ENCODE measurements at regions not wholly inside any gene's neighbourhood (a gene's known extent, or its start where the extent isn't known, plus 50 kb on each side); places are given as distances from the start of the nearest gene placed in this dataset.

GRCh38 chr18:78408623-78409022 is 571.0 kb upstream of the SALL3 start:
- intact Hi-C loops (cut with DNase I; ENCODE audit: low total_unique reads), result no loop called here
- H3K4me3 ChIP-seq (ENCODE audit: low read depth, poor library complexity, severe bottlenecking), result no peak overlapping the region
- TF ChIP-seq POLR2A (IDR thresholded peaks at IDR 0.05) (no peak), CTCF (IDR thresholded peaks at IDR 0.05) (no peak)
- 82 to 83% methylated on average over 17 of the region's 17 CpGs for WGBS, 2 donors
- peak in 1 of 2 donors; percentile 66 for DNase-seq (ENCODE audit: low spot score in 2 of 2)

GRCh38 chr18:78410094-78410786 is 569.4 kb upstream of the SALL3 start:
- intact Hi-C loops (cut with DNase I; ENCODE audit: low total_unique reads), result no loop called here

GRCh38 chr18:78411539-78411938 is 568.1 kb upstream of the SALL3 start:
- WGBS, 2 donors, result 90 to 91% methylated on average over 6 of the region's 6 CpGs
- intact Hi-C loops (cut with DNase I; ENCODE audit: low total_unique reads), result no loop called here
- no peak for TF ChIP-seq CTCF (IDR thresholded peaks at IDR 0.05)
- no peak for TF ChIP-seq POLR2A (IDR thresholded peaks at IDR 0.05)

More at GRCh38 chr18:78410094-78410786, 569.4 kb upstream of the SALL3 start:
- DNase-seq (ENCODE audit: low spot score in 2 of 2), result peak in 1 of 2 donors; percentile 72
- no peak overlapping the region for H3K4me3 ChIP-seq (ENCODE audit: low read depth, poor library complexity, severe bottlenecking)
- no peak for TF ChIP-seq CTCF (IDR thresholded peaks at IDR 0.05)
- no peak for TF ChIP-seq POLR2A (IDR thresholded peaks at IDR 0.05)
- 88 to 89% methylated on average over 11 to 13 of the region's 13 CpGs for WGBS, 2 donors

GRCh38 chr18:78414302-78414701 is 565.3 kb upstream of the SALL3 start:
- TF ChIP-seq CTCF (IDR thresholded peaks at IDR 0.05), result no peak
- no peak for TF ChIP-seq POLR2A (IDR thresholded peaks at IDR 0.05)
- no peak for DNase-seq (ENCODE audit: low spot score in 2 of 2)
- H3K4me3 ChIP-seq (ENCODE audit: low read depth, poor library complexity, severe bottlenecking), result no peak overlapping the region
- WGBS, 2 donors, result 65 to 67% methylated on average over 2 of the region's 2 CpGs
- intact Hi-C loops (cut with DNase I; ENCODE audit: low total_unique reads), result no loop called here

More at GRCh38 chr18:78411539-78411938, 568.1 kb upstream of the SALL3 start:
- H3K4me3 ChIP-seq (ENCODE audit: low read depth, poor library complexity, severe bottlenecking), result no peak overlapping the region
- DNase-seq (ENCODE audit: low spot score in 2 of 2), result peak in 1 of 2 donors; percentile 52

- WGBS, 2 donors, result 89 to 92% methylated on average over 5 of the region's 5 CpGs
- TF ChIP-seq POLR2A (IDR thresholded peaks at IDR 0.05) (no peak), CTCF (IDR thresholded peaks at IDR 0.05) (no peak)
- intact Hi-C loops (cut with DNase I; ENCODE audit: low total_unique reads), result no loop called here
- H3K4me3 ChIP-seq (ENCODE audit: low read depth, poor library complexity, severe bottlenecking), result no peak overlapping the region
- DNase-seq (ENCODE audit: low spot score in 2 of 2), result no peak
Measured at GRCh38 chr18:78416853-78417252, 562.8 kb upstream of the SALL3 start.

GRCh38 chr18:78418379-78418778 is 561.2 kb upstream of the SALL3 start:
- TF ChIP-seq POLR2A (IDR thresholded peaks at IDR 0.05) (no peak), CTCF (IDR thresholded peaks at IDR 0.05) (no peak)
- intact Hi-C loops (cut with DNase I; ENCODE audit: low total_unique reads), result no loop called here
- 76 to 87% methylated on average over 7 of the region's 7 CpGs for WGBS, 2 donors
- no peak overlapping the region for H3K4me3 ChIP-seq (ENCODE audit: low read depth, poor library complexity, severe bottlenecking)
- DNase-seq (ENCODE audit: low spot score in 2 of 2), result no peak
